ENCODE measurements at regions not wholly inside any gene's neighbourhood (a gene's known extent, or its start where the extent isn't known, plus 50 kb on each side); places are given as distances from the start of the nearest gene placed in this dataset.

DNA sequence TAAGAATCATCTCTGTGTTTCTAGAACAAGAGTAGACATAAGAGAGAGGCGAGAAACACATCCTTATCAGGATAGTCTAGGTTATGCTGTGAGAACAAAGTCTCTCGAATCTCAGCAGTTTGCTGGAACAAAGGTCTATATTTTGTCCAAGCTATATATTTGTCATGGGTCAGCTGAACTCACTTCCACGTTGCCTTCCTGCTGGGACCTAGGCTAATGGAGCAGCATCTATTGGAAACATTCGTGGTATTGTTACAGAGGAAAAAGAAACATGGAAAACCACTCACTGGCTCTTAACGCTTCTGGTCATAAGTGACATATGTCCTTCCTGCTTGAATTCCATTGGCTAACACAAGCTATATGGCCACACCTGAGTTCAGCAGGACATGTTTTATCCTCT, 112.6 kb upstream of the DYRK2 start:
- Histone ChIP-seq H3K9me1 (replicated peaks; ENCODE audit: control insufficient read depth, extremely low read depth, insufficient read depth, low read length) (no peaks in the 10 kb centered on the region), H3K79me2 (ENCODE audit: control insufficient read depth, insufficient read depth, low read length) (no peaks in the 10 kb centered on the region), H3K4me2 (ENCODE audit: insufficient read depth, low read length) (no peak overlapping the region), H3K4me1 (ENCODE audit: control insufficient read depth, extremely low read depth, insufficient read depth, low read length) (no peaks in the 10 kb centered on the region), H3K9me3 (replicated peaks; ENCODE audit: control insufficient read depth, insufficient read depth, low read length) (no peaks in the 10 kb centered on the region), H3K4me3 (replicated peaks in 1 of 3; ENCODE audit: insufficient read depth in 1 of 3, low read depth in 1 of 3, low read length in 3 of 3) (no peak overlapping the region), H4K20me1 (replicated peaks; ENCODE audit: control insufficient read depth, extremely low read depth, insufficient read depth, low read length) (no peaks in the 10 kb centered on the region), H3K27ac (ENCODE audit: insufficient read depth, low read depth, low read length) (no peak overlapping the region), H3K27me3 (ENCODE audit: control insufficient read depth in 2 of 2, insufficient read depth in 2 of 2, low read length in 2 of 2) (no peaks in the 10 kb centered on the region), H3K9ac (replicated peaks; ENCODE audit: extremely low read depth, insufficient read depth, low read length) (no peak overlapping the region), H2AFZ (ENCODE audit: low read depth, low read length) (no peak overlapping the region), H3K36me3 (ENCODE audit: control insufficient read depth in 2 of 2, extremely low read depth in 1 of 2, insufficient read depth in 2 of 2, low read length in 2 of 2) (no peaks in the 10 kb centered on the region)
- dilution Hi-C loops (cut with MboI; ENCODE audit: extremely low pct_ligation_motif_present, low sequenced_read_pairs), result no loop called here
- ChIA-PET POLR2A (no interaction called here), CTCF (no interaction called here)
- FAIRE-seq (no peak), DNase-seq (ENCODE audit: low read depth, low spot score) (no peak)
- TF ChIP-seq JUN (IDR thresholded peaks at IDR 0.05; ENCODE audit: borderline replicate concordance, insufficient read depth, insufficient read length, low read depth) (no peak), GATA2 (IDR thresholded peaks at IDR 0.05; ENCODE audit: insufficient read depth, insufficient read length, low read depth, low read length) (no peak), POLR2AphosphoS5 (IDR thresholded peaks at IDR 0.05; ENCODE audit: insufficient read depth, low read depth, low read length) (no peak), MYC (IDR thresholded peaks at IDR 0.05; ENCODE audit: low read depth, low read length) (no peak), EZH2 (IDR thresholded peaks at IDR 0.05; ENCODE audit: borderline replicate concordance, low read depth, low read length, severe bottlenecking) (no peak), POLR2A (IDR thresholded peaks at IDR 0.05; ENCODE audit: low read depth, low read length) (no peak)
- TF ChIP-seq, protein P1, sequence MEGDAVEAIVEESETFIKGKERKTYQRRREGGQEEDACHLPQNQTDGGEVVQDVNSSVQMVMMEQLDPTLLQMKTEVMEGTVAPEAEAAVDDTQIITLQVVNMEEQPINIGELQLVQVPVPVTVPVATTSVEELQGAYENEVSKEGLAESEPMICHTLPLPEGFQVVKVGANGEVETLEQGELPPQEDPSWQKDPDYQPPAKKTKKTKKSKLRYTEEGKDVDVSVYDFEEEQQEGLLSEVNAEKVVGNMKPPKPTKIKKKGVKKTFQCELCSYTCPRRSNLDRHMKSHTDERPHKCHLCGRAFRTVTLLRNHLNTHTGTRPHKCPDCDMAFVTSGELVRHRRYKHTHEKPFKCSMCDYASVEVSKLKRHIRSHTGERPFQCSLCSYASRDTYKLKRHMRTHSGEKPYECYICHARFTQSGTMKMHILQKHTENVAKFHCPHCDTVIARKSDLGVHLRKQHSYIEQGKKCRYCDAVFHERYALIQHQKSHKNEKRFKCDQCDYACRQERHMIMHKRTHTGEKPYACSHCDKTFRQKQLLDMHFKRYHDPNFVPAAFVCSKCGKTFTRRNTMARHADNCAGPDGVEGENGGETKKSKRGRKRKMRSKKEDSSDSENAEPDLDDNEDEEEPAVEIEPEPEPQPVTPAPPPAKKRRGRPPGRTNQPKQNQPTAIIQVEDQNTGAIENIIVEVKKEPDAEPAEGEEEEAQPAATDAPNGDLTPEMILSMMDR (IDR thresholded peaks at IDR 0.05; ENCODE audit: extremely low read depth in 1 of 2, insufficient read depth in 1 of 2, low read depth in 1 of 2, low read length in 2 of 2), result no peak
- TF ChIP-seq, protein P2, sequence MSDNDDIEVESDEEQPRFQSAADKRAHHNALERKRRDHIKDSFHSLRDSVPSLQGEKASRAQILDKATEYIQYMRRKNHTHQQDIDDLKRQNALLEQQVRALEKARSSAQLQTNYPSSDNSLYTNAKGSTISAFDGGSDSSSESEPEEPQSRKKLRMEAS (IDR thresholded peaks at IDR 0.05; ENCODE audit: insufficient read depth, insufficient read length), result no peak
- intact Hi-C loops (cut with micrococcal nuclease), result no loop called here
- no TSS peak for BruUV-seq (replicated peaks)
